GM19438 (cell line): ENCODE measurements at regions not wholly inside any gene's neighbourhood (a gene's known extent, or its start where the extent isn't known, plus 50 kb on each side); places are given as distances from the start of the nearest gene placed in this dataset.
"Not testable (repeated sequence)": the region's sequence is repeated elsewhere in the genome, so short reads cannot be mapped to it uniquely, and the experiment has no call there.

Source experiments
- ATAC-seq: cut with Tn5 transposase; IDR thresholded peaks from one replicate; pipeline ENCODE4 v1.9.1; 2021; ENCODE audit warnings: low read depth; ENCODE audit not compliant: unreplicated experiment

- no peak for ATAC-seq
Measured at GRCh38 chr16:72467157-72467759, 295.3 kb upstream of the PMFBP1 start.

- ATAC-seq, result no peak
Measured at GRCh38 chr16:72464597-72465368, 292.8 kb upstream of the PMFBP1 start.

- no peak for ATAC-seq
Measured at GRCh38 chr16:72464052-72464451, 292.1 kb upstream of the PMFBP1 start.

GRCh38 chr16:72458035-72458434, 286.1 kb upstream of the PMFBP1 start:
- ATAC-seq, result no peak

- no peak for ATAC-seq
Measured at GRCh38 chr16:72457243-72457940, 285.4 kb upstream of the PMFBP1 start.

GRCh38 chr16:72455743-72456659, 284.0 kb upstream of the PMFBP1 start:
- ATAC-seq, result no peak

GRCh38 chr16:72453856-72454255, 281.9 kb upstream of the PMFBP1 start:
- ATAC-seq, result not testable (repeated sequence)

- no peak for ATAC-seq
Measured at GRCh38 chr16:72444696-72445095, 272.7 kb upstream of the PMFBP1 start.

- ATAC-seq, result no peak
Measured at GRCh38 chr16:72443809-72444208, 271.9 kb upstream of the PMFBP1 start.

- ATAC-seq, result no peak
Measured at GRCh38 chr16:72442385-72443158, 270.6 kb upstream of the PMFBP1 start.

GRCh38 chr16:72437891-72438290, 265.9 kb upstream of the PMFBP1 start:
- no peak for ATAC-seq

GRCh38 chr16:72434159-72434558, 262.2 kb upstream of the PMFBP1 start:
- ATAC-seq, result no peak

GRCh38 chr16:72430121-72430520, 258.2 kb upstream of the PMFBP1 start:
- no peak for ATAC-seq

- ATAC-seq, result no peak
Measured at GRCh38 chr16:72429671-72430081, 257.7 kb upstream of the PMFBP1 start.

- no peak for ATAC-seq
Measured at GRCh38 chr16:72428681-72429376, 256.9 kb upstream of the PMFBP1 start.

GRCh38 chr16:72427783-72428331, 255.9 kb upstream of the PMFBP1 start:
- no peak for ATAC-seq

GRCh38 chr16:72427051-72427782, 255.3 kb upstream of the PMFBP1 start:
- ATAC-seq, result no peak

GRCh38 chr16:72426386-72426785, 254.4 kb upstream of the PMFBP1 start:
- ATAC-seq, result no peak
